ENCODE measurements at regions not wholly inside any gene's neighbourhood (a gene's known extent, or its start where the extent isn't known, plus 50 kb on each side); places are given as distances from the start of the nearest gene placed in this dataset.

DNA sequence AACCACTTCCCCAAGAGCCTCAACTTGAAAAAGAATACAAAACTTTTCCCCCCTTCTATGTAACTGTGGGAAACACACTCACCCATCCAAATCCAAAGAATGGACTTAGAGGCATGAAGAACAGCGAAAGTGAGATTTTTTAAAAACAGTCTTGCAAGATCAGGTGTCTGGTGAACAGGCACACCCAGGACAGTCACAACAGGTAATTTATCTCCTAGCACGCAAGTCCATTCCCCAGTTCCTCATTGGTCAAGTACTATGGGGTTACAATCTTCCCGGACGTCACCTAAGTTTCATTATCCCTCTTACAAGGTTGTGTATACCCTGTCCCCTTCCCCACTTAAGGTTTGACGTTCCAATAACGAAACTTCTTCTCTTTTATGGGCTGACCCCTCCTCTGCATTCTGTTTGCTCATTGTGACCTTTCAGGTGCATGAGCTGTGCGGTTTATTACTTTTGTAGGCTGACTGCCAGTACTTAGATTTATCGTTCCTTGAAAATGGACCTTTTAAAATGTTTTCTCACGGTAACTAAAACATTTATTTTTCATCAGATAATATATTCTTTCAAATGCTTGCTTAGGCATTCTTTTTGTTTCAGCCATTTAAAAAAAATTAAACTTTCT, 1401.9 kb downstream of the FAM181B start:
- TF ChIP-seq, protein P1, sequence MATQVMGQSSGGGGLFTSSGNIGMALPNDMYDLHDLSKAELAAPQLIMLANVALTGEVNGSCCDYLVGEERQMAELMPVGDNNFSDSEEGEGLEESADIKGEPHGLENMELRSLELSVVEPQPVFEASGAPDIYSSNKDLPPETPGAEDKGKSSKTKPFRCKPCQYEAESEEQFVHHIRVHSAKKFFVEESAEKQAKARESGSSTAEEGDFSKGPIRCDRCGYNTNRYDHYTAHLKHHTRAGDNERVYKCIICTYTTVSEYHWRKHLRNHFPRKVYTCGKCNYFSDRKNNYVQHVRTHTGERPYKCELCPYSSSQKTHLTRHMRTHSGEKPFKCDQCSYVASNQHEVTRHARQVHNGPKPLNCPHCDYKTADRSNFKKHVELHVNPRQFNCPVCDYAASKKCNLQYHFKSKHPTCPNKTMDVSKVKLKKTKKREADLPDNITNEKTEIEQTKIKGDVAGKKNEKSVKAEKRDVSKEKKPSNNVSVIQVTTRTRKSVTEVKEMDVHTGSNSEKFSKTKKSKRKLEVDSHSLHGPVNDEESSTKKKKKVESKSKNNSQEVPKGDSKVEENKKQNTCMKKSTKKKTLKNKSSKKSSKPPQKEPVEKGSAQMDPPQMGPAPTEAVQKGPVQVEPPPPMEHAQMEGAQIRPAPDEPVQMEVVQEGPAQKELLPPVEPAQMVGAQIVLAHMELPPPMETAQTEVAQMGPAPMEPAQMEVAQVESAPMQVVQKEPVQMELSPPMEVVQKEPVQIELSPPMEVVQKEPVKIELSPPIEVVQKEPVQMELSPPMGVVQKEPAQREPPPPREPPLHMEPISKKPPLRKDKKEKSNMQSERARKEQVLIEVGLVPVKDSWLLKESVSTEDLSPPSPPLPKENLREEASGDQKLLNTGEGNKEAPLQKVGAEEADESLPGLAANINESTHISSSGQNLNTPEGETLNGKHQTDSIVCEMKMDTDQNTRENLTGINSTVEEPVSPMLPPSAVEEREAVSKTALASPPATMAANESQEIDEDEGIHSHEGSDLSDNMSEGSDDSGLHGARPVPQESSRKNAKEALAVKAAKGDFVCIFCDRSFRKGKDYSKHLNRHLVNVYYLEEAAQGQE (IDR thresholded peaks at IDR 0.05): no peak
- no peak for TF ChIP-seq TAF1 (conservative IDR thresholded peaks at IDR 0.05)
- TF ChIP-seq, protein P2, sequence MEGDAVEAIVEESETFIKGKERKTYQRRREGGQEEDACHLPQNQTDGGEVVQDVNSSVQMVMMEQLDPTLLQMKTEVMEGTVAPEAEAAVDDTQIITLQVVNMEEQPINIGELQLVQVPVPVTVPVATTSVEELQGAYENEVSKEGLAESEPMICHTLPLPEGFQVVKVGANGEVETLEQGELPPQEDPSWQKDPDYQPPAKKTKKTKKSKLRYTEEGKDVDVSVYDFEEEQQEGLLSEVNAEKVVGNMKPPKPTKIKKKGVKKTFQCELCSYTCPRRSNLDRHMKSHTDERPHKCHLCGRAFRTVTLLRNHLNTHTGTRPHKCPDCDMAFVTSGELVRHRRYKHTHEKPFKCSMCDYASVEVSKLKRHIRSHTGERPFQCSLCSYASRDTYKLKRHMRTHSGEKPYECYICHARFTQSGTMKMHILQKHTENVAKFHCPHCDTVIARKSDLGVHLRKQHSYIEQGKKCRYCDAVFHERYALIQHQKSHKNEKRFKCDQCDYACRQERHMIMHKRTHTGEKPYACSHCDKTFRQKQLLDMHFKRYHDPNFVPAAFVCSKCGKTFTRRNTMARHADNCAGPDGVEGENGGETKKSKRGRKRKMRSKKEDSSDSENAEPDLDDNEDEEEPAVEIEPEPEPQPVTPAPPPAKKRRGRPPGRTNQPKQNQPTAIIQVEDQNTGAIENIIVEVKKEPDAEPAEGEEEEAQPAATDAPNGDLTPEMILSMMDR (IDR thresholded peaks at IDR 0.05; ENCODE audit: low read depth, low read length, missing input control): no peak
- no peak for TF ChIP-seq RXRA (IDR thresholded peaks at IDR 0.05)
- no peak for TF ChIP-seq YY1 (IDR thresholded peaks at IDR 0.05)
- TF ChIP-seq, protein P3, sequence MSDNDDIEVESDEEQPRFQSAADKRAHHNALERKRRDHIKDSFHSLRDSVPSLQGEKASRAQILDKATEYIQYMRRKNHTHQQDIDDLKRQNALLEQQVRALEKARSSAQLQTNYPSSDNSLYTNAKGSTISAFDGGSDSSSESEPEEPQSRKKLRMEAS (IDR thresholded peaks at IDR 0.05): no peak
- TF ChIP-seq NR2F2 (IDR thresholded peaks at IDR 0.05): no peak
- TF ChIP-seq RAD21 (IDR thresholded peaks at IDR 0.05): no peak
- TF ChIP-seq, protein P4, sequence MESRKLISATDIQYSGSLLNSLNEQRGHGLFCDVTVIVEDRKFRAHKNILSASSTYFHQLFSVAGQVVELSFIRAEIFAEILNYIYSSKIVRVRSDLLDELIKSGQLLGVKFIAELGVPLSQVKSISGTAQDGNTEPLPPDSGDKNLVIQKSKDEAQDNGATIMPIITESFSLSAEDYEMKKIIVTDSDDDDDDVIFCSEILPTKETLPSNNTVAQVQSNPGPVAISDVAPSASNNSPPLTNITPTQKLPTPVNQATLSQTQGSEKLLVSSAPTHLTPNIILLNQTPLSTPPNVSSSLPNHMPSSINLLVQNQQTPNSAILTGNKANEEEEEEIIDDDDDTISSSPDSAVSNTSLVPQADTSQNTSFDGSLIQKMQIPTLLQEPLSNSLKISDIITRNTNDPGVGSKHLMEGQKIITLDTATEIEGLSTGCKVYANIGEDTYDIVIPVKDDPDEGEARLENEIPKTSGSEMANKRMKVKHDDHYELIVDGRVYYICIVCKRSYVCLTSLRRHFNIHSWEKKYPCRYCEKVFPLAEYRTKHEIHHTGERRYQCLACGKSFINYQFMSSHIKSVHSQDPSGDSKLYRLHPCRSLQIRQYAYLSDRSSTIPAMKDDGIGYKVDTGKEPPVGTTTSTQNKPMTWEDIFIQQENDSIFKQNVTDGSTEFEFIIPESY (IDR thresholded peaks at IDR 0.05): no peak
- TF ChIP-seq EGR1 (IDR thresholded peaks at IDR 0.05; ENCODE audit: low read depth in 2 of 2): no peak
- TF ChIP-seq FOXA1 (IDR thresholded peaks at IDR 0.05): no peak
- no peak for TF ChIP-seq JUND (IDR thresholded peaks at IDR 0.05)
- TF ChIP-seq SP1 (IDR thresholded peaks at IDR 0.05): no peak
- TF ChIP-seq, protein P5, sequence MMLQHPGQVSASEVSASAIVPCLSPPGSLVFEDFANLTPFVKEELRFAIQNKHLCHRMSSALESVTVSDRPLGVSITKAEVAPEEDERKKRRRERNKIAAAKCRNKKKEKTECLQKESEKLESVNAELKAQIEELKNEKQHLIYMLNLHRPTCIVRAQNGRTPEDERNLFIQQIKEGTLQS (IDR thresholded peaks at IDR 0.05): no peak

Data from liver (tissue), 3 donors.